ENCODE measurements at regions not wholly inside any gene's neighbourhood (a gene's known extent, or its start where the extent isn't known, plus 50 kb on each side); places are given as distances from the start of the nearest gene placed in this dataset.

GRCh38 chr1:228905701-228906101, 170.4 kb downstream of the RHOU start:
- TF ChIP-seq CTCF (IDR thresholded peaks at IDR 0.05) (no peak), POLR2A (IDR thresholded peaks at IDR 0.05) (no peak)

Measured in Peyer's patch (tissue), 4 donors.